Effector memory CD8-positive, alpha-beta T cell (primary cell): ENCODE measurements at regions not wholly inside any gene's neighbourhood (a gene's known extent, or its start where the extent isn't known, plus 50 kb on each side); places are given as distances from the start of the nearest gene placed in this dataset.

Source experiments
- ATAC-seq: fragments of 150-1000 bp; cut with Tn5 transposase; replicated peaks from 2 replicates; pipeline ENCODE4 v1.10.0; 2021; ENCODE audit warnings: mild to moderate bottlenecking, moderate library complexity
- DNase-seq, 3 experiments: peaks; one replicate each; pipeline ENCODE4 v3.0.0; 2021
- H3K27ac Mint-ChIP-seq, 2 donors: one replicate each; pipeline ENCODE4 v1.8.0; 2022; ENCODE audit warnings: mild to moderate bottlenecking in 2 of 2, mixed read lengths in 2 of 2, moderate library complexity in 2 of 2
- H3K27me3 Mint-ChIP-seq, 2 donors: one replicate each; pipeline ENCODE4 v1.8.0; 2022; ENCODE audit warnings: mixed read lengths in 2 of 2
- H3K36me3 Mint-ChIP-seq: one replicate; pipeline ENCODE4 v1.8.0; 2022; ENCODE audit warnings: mild to moderate bottlenecking, moderate library complexity, mixed read lengths; ENCODE audit not compliant: insufficient read depth
- H3K4me1 Mint-ChIP-seq, 2 donors: one replicate each; pipeline ENCODE4 v1.8.0; 2022; ENCODE audit warnings: low read depth in 2 of 2, mixed read lengths in 2 of 2
- H3K4me3 Mint-ChIP-seq, 2 donors: one replicate each; pipeline ENCODE4 v1.8.0; 2022; ENCODE audit warnings: mild to moderate bottlenecking in 2 of 2, mixed read lengths in 2 of 2, moderate library complexity in 2 of 2
- H3K9me3 Mint-ChIP-seq, 2 donors: one replicate each; pipeline ENCODE4 v1.8.0; 2022; ENCODE audit warnings: mixed read lengths in 2 of 2

DNA sequence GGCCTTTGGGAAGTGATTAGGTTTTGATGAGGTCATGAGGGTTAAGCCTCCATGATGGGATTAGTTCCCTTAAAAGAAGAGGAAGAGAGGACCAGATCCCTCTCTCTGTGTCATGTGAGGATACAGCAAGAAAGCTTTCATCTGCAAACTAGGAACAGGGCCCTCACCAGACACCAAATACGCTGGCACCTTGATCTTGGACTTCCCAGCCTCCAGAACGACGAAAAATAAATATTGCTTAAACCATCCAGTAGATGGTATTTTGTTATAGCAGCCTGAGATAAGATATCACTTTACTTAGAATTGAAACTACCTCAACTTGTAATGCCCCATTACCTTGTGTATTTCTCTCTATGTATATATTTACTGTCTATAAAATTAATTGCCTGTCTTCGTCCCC lies 65.4 kb upstream of the NNAT start:
- Mint-ChIP-seq H3K4me3 (no peak overlapping the region), H3K27me3 (peaks cover 13 to 20% of the 10 kb centered on the region in 2 donors), H3K9me3 (no peaks in the 10 kb centered on the region), H3K4me1 (no peaks in the 10 kb centered on the region), H3K27ac (no peak overlapping the region), H3K36me3 (peaks cover 3% of the 10 kb centered on the region)
- DNase-seq (no peak), ATAC-seq (no peak)

DNA sequence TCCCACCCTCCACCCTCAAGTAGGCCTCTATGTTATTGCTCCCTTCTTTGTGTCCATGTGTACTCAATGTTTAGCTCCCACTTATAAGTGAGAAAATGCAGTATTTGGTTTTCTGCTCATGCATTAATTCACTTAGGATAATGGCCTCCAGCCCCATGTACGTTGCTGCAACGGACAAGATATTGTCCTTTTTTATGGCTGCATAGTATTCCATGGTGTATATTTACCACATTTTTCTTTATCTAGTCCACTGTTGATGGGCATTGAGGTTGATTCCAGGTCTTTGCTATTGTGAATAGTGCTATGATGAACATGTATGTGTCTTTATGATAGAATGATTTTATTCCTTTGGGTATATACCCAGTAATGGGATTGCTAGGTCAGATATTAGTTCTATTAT lies 64.1 kb upstream of the NNAT start:
- peaks cover 13 to 20% of the 10 kb centered on the region in 2 donors for H3K27me3 Mint-ChIP-seq
- H3K9me3 Mint-ChIP-seq, result no peaks in the 10 kb centered on the region
- H3K4me3 Mint-ChIP-seq, result no peak overlapping the region
- H3K27ac Mint-ChIP-seq, result no peak overlapping the region
- no peaks in the 10 kb centered on the region for H3K4me1 Mint-ChIP-seq
- H3K36me3 Mint-ChIP-seq, result peaks cover 3% of the 10 kb centered on the region
- no peak for DNase-seq
- ATAC-seq, result no peak

DNA sequence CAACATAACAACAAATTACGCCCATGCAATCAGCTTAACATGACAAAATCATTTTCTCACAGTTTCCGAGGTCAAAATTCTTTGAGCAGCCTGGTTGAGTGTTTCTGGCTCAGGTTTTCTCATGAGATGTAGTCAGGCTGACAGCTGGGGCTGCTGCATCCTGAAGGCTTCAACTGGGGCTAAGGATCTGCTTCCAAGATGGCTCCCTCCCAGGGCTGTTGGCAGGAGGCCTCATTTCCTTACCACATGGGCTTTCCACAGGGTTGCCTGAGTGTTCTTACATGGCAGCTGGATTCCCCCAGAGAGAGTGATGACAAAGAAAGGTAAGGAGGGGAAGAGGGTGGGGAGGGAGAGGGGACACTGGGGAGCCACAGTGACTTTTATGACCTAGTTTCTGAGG lies 63.1 kb upstream of the NNAT start:
- no peak for ATAC-seq
- no peaks in the 10 kb centered on the region for H3K4me1 Mint-ChIP-seq
- peaks cover 12 to 20% of the 10 kb centered on the region in 2 donors for H3K27me3 Mint-ChIP-seq
- H3K27ac Mint-ChIP-seq, result no peak overlapping the region
- DNase-seq, result no peak
- H3K4me3 Mint-ChIP-seq, result no peak overlapping the region
- H3K9me3 Mint-ChIP-seq, result no peaks in the 10 kb centered on the region
- peaks cover 3% of the 10 kb centered on the region for H3K36me3 Mint-ChIP-seq

DNA sequence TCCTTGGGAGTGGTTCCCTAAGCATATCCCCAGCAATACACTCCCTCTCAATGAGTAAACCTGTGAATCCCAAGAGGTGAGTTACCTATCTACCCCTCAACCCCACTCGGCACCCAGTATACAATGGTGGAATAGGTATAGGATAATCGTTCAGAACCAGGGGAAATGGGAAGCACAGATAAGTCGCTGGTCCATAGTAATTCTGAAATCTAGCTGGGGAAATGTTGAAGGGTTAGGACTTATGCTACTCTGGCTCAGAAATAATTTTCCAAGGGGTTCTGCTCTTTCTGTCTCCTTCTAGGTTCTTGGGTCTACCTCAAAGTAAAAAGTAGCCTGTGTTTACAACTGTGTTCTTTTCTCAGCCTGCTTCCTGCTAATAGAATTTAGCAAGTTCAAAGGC lies 62.3 kb upstream of the NNAT start:
- H3K27ac Mint-ChIP-seq, result no peak overlapping the region

DNA sequence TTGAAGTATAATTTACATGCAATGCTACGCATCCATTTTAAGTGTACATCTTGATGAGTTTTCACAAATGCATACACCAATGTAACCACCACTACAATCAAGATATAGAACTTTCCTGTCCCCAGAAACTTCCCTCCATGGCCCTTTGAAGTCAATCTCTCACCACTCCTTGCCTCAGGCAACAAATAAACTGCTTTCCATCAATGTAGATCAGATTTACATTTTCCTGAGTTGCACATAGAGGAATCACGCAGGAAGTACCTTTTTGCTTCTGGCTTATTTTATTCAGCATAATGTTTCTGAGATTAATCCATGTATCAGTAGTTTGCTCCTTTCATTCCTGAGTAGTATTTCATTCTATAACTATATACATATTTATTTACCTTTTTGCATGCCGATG lies 59.6 kb upstream of the NNAT start:
- H3K4me1 Mint-ChIP-seq, result no peaks in the 10 kb centered on the region
- peaks cover 6% of the 10 kb centered on the region for H3K36me3 Mint-ChIP-seq
- ATAC-seq, result no peak
- H3K27me3 Mint-ChIP-seq, result peaks cover 9 to 23% of the 10 kb centered on the region in 2 donors
- no peak overlapping the region for H3K4me3 Mint-ChIP-seq
- H3K27ac Mint-ChIP-seq, result no peak overlapping the region
- DNase-seq, result no peak
- H3K9me3 Mint-ChIP-seq, result no peaks in the 10 kb centered on the region

More for the DNA sequence above, 62.3 kb upstream of the NNAT start:
- H3K9me3 Mint-ChIP-seq, result no peaks in the 10 kb centered on the region
- no peaks in the 10 kb centered on the region for H3K4me1 Mint-ChIP-seq
- DNase-seq (no peak), ATAC-seq (no peak)
- no peak overlapping the region for H3K4me3 Mint-ChIP-seq
- peaks cover 3% of the 10 kb centered on the region for H3K36me3 Mint-ChIP-seq
- H3K27me3 Mint-ChIP-seq, result peaks cover 4 to 13% of the 10 kb centered on the region in 2 donors

DNA sequence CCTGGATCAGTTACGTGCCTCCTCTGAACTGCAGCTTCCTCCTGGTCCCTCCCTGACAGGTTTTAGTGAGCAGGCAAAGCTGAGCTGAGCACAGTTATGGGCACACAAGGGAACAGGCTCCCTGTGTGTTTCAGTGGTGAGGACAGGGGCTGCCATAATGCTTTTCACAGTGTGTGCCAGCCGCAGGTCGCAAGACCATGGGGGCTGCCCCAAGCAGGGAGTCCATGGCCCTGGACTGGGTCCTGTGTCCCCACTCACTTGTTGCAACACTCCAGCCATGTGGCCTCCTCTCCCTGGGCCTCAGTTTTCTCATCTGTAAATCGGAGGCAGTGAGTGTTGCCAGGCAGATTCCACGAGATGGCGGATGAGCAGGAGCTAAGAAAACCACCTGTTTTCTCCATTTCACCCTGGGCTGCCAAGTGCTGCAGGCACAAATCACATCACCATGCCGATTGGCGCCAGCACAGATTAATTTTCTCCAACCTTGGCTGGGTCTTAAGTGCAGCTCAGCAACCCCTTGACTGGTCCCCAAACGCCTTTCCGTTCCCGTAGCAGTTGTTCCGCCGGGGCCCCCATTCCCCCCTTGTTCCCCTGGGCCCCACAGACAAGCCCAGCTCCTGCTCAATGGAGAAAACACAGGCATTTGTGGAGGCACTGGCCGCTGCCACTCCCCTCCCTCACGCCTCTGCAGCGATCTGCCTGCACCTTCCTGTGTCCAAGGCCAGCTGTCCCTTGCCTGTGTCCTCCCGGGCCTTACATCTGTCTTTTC lies 57.1 kb upstream of the NNAT start:
- no peak for DNase-seq
- Mint-ChIP-seq H3K9me3 (no peaks in the 10 kb centered on the region), H3K36me3 (peaks cover 3% of the 10 kb centered on the region), H3K27me3 (peaks cover 20 to 45% of the 10 kb centered on the region in 2 donors), H3K4me3 (no peak overlapping the region), H3K4me1 (no peaks in the 10 kb centered on the region), H3K27ac (no peak overlapping the region)
- no peak for ATAC-seq

DNA sequence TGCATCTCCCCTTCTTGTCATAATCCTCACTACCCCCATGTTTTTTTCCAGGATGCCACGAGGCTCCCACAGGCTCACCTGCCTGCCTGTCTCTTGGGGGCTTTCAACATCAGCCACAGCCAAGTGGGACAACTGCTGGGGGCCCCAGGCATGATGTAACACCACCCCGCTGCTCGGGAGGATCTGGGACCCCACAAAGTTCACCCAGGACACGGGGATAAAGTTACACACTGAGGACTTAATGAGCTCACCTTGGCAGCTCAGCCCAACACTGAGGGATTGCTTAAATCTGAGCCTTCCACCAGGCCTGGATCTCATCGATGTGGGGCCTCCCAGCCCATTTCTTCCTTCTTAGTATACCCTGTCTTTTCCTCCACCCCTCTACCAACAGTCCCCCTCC lies 56.4 kb upstream of the NNAT start:
- no peak overlapping the region for H3K4me3 Mint-ChIP-seq
- no peaks in the 10 kb centered on the region for H3K9me3 Mint-ChIP-seq
- no peaks in the 10 kb centered on the region for H3K4me1 Mint-ChIP-seq
- peaks cover 3% of the 10 kb centered on the region for H3K36me3 Mint-ChIP-seq
- DNase-seq (no peak), ATAC-seq (no peak)
- no peak overlapping the region for H3K27ac Mint-ChIP-seq
- peaks cover 27 to 52% of the 10 kb centered on the region in 2 donors for H3K27me3 Mint-ChIP-seq
